ENCODE measurements at regions not wholly inside any gene's neighbourhood (a gene's known extent, or its start where the extent isn't known, plus 50 kb on each side); places are given as distances from the start of the nearest gene placed in this dataset.

DNA sequence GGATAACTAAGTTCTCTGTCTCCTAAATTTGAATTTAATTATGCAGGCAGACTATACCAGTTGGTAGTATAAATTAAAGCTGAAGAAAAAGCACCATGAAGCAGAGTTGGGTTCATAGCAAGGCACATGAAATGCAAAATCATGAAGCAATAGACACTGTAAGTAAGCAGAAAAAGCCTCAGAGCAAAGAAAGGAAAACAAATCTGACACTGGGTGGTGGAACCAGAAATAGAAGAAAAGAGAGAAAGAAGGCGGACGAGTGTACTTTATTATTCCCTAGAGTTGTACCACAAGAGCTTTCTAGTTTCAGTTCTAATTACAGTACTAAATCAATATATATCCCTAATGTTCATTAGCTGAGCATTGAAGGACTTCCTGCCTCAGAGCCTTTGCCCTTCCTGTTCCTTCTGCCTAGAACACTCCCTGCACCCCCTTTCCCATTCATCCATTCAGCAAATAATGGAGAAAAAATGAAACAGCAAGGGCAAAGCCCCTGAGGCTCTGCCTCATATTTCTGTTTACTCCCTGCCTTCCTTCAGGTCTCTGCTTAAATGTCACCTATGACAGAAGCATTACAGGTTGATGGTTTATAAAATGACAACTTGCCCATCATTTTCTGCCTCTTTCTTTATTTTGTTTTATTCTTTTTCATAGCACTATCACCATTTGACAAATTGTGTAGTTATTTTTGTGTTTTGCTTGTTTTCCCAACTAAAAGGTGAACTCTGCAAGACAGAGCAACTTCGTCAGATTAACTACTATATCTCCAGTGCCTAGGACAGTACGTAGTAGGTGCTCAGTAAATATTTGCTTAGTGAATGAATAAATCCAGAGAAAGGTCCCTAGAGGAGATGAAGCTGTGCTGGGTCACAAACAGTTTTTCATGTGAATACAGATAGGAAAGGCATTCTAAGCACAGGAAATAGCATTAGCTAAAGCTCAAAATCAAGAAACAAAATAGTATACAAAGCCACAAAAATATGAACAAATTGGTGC is 154.0 kb upstream of the RASGEF1B start:
- FAIRE-seq (no peak), DNase-seq (ENCODE audit: extremely low spot score, insufficient read length, low read depth) (no peak)

DNA sequence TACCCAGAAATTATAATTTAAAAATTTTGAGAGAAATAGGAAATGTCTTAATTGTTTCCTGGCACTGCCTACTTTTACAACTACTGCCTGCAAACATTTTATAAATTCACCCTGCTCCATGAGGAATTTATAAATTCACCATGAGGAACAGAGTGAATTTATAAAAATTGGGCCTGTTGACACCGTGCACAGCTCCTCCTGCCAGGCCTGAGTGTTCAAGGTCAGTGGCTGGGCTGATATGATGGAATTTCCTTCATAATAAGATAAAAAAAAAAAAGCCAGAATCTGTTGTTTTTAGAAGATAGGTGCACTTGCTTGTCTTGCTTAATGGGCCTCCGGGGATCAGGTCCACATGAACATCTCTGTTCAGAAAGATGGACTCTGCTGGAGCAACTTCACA is 151.7 kb upstream of the RASGEF1B start:
- no peak for DNase-seq (ENCODE audit: extremely low spot score, insufficient read length, low read depth)
- no peak for FAIRE-seq

DNA sequence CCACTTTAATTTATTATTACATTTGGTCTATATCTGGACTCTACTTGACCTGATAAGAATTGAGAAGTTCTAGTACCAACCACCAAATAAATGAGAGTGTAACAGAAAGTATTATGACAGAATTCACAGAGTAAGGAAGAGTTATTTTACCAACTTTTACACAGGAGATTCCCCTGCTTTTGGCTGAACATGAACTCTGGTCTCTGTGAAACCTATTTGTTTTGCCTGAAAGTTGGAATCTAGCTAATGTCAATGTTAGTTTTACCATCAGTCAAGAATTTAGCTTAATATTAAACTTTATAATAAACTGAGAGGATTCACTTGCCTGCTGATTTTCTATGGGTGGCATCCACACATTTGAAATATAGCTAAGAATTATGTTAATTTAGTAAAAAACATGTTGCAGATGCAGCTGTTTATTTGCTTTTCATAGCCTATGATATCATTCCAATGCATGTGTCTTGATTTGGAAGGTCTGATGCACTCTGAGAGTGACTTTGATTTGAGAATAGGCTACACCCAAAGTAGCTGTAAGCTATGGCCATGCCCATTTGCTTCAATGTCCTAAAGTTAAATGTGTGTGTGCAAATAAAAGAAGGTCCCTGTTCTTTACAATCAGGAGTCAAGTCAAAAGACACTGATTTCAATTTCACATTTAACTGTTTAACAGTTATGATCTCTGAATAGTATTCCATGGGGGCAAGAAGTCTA is 150.9 kb upstream of the RASGEF1B start:
- no peak for FAIRE-seq

DNA sequence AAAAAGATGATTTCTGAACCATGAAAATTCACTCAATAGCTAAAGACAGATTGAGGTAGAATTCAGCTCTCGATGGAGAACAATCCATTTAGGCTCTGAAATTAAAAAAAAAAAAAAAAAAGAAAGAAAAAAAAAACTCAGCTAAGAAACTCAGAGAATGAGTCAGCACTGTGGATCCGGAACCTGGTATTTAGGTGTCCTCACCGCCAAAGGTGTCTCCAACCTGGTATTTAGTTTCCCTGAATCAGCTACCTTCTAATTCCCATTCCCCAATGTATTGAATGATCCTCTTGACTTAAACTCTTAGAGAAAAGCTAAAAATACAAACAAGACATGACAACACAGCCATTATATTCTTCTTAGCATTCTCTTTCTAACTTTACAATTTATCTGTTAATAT is 150.3 kb upstream of the RASGEF1B start:
- FAIRE-seq (no peak), DNase-seq (ENCODE audit: extremely low spot score, insufficient read length, low read depth) (no peak)

More for the DNA sequence above, 150.9 kb upstream of the RASGEF1B start:
- DNase-seq (ENCODE audit: extremely low spot score, insufficient read length, low read depth): no peak

DNA sequence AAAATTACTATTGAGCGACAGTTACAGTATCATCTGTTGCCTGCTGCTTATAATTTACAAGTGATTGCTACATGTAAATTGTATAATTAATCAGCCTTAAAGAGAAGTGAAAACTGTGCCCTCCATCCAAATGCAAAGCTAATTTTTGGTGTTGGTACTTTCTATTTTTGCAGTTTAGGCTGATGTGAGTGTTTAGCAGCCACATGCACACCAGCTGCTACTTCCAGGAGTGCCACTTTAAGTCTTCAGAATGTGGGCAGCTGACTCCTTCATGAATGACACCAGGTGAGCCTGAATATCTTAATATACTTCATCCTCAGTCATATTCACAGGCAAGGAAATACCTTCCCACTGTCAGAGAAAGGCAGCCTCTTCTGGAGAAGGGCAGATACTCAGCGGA is 149.8 kb upstream of the RASGEF1B start:
- no peak for DNase-seq (ENCODE audit: extremely low spot score, insufficient read length, low read depth)
- FAIRE-seq: no peak

DNA sequence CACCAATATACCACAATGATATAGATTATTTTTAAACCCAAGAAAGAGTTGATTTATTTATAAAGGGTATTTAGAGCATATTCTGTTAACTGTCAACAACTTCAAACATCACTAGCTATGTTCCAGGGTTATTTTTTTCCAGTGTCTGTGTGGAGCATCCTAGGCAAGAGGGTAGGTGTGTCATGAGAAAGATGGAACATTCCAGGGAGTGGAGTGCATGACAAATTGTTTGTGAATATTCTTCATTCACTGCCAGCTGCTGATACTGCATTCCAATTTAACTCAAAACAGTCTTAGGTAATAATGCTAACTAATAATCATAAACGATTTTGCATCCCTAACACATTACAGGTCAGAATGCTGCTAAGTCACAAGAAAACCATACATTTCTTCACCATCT is 148.7 kb upstream of the RASGEF1B start:
- DNase-seq (ENCODE audit: extremely low spot score, insufficient read length, low read depth) (no peak), FAIRE-seq (no peak)

DNA sequence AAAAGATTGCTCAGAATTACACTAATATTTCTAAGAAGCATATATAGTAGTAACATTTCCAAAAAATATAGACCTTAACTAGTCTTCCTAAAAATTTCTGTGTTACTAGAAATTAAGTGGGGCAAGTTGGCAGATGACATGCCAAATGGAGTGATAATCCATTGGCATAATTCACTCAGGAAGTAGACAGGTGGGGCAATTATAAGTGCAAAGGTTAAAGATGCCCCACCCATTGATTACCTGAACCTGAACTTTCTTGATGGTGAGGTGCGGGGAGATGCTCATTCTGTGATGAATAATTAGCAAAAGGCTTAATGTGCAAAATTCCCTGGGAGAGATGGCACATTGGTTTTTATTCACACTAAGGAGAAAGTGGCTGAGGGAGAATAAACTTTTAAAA is 145.8 kb upstream of the RASGEF1B start:
- FAIRE-seq (no peak), DNase-seq (ENCODE audit: extremely low spot score, insufficient read length, low read depth) (no peak)

DNA sequence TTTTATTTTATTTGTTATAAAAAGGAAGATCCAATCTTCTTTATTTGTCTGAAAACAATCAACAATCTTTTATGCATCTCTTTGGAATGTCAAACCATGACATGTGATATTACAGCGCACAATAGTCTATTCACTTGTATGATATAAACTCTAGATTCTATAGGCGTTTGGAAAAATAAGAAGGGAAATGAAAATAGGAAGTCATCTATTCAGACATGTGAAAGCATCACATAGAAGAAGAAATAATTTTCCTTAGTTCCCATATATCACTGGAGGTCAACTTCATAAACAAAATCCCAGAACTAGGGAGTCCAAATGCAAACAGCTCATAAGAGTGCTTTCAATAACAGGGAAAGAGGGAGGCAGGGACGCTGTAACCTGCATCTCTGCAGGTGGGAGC is 139.5 kb upstream of the RASGEF1B start:
- DNase-seq (ENCODE audit: extremely low spot score, insufficient read length, low read depth): no peak
- no peak for FAIRE-seq

DNA sequence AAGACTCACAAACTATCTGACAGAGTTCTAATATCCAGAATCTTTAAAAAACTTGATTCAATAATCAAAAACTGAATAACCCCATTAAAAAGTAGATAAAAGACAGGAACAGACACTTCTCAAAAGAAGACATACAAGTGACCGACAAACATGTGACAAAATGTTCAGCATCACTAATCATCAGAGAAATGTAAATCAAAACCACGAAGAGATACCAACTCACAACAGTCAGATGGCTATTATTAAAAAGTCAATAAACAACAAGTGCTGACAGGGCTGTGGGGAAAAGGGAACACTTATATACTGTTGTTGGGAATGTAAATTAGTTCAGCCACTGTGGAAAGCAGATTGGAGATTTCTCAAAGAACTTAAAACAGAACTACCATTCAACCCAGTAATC is 138.1 kb upstream of the RASGEF1B start:
- DNase-seq (ENCODE audit: extremely low spot score, insufficient read length, low read depth) (no peak), FAIRE-seq (no peak)

DNA sequence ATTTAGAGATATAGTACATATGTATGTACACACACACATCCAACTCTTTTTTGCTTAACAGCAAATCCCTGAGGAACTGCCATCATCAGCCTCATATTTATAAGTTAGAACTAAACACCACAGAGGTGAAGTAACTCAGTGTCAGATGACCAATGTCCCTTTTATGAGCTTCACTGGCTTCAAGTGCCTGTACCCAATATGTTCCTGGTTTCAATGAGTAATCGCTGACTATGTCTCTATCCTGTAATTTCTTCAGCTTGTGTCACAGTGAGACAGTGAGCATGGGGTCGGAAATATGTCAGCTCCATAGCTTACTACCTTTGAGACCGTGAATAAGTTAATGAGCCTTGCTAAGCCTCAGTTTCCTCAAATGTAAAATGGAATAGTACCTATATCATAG is 136.2 kb upstream of the RASGEF1B start:
- FAIRE-seq (no peak), DNase-seq (ENCODE audit: extremely low spot score, insufficient read length, low read depth) (no peak)

DNA sequence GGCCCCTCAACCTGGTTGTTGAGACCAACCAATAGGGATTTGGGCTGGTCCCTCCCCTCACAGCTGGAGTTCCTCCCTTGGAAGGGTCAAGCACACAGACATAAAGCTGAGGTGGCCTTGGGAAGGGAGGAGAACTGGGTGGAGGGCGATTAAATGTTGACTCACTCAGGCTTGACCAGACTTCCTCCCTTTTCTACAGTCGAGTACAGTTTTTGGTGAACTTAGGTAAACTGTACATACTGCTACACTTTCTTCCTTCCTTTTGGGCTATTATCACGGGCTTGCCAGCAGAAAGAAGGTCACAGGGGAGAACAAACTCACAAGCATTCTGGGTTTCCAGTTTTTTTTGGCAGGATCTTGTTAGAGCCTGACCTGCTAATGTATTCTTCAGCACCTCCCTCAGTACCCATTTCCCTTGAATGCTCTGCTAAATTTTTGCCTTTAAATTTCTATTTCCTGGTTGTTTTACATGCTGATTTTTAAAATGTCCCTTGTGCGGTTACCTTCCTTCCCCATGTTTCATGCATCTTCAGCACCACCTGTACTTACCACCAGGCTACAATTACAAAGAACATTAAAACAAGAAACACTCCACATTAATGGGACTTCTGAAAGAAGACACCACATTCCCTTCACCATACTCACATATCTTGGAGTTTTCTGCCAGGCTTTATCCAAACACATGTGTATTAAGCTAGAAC is 135.2 kb upstream of the RASGEF1B start:
- no peak for FAIRE-seq
- no peak for DNase-seq (ENCODE audit: extremely low spot score, insufficient read length, low read depth)

DNA sequence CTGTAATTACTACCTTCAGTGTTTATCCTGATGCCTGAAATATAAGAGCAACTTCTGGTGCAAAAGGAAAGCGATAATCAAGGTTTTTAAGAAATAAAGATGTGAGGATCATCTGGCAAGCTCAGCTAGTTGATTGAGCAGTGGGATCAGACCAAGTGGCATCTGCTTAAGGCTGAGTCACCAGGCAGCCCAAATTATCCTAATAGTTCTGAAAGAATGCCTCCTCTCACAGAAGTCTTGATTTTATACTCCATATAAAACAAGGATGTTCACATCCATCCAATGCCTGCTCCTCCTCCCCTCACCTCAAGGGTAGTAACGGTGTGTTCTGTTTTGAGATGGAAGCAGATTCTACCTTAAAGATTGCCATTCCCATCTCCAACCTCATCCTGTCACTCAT is 134.5 kb upstream of the RASGEF1B start:
- DNase-seq (ENCODE audit: extremely low spot score, insufficient read length, low read depth): no peak
- FAIRE-seq: no peak

DNA sequence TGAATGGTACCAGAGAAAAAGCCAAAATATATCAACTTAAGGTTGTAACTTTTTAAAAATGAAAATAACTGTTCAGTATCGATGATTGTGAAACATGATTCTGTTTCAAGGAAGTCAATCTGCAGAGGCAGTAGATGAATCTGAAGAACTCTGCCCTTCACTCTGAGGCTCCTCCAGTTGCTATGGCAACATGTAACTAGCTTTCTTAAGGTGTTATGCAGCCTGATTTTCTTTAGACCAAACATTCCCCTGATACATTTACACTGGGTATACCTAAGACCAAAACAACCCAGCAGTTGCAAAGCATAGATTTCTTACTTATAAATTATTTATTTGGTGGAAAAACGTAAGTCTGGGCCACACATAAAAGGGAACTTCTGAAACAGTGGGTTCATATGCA is 133.6 kb upstream of the RASGEF1B start:
- DNase-seq (ENCODE audit: extremely low spot score, insufficient read length, low read depth) (no peak), FAIRE-seq (no peak)

DNA sequence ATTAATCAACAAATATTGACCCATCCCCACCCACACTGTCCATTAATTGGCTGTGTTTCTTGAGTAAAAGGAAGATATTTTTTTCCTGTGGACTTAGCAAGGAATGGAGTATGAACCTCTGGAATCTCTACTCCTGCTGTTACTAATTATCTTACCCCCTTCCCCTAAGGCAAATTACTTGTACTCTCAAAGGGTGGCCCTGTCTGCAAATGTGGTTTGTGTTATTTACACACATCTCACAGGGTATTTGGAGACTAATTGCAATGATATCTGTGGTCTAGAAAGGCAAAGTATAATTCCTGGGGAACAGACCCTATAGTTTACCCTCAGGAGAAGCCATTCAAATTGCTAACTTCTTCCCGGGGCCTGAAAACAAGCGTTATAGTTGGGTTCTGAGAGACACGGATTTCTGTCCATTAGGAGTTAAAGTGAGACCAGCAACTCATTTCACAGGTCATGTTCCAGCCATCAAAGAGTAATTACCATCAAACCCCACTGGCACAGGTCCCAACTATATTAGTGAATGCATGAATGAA is 133.0 kb upstream of the RASGEF1B start:
- FAIRE-seq: no peak

DNA sequence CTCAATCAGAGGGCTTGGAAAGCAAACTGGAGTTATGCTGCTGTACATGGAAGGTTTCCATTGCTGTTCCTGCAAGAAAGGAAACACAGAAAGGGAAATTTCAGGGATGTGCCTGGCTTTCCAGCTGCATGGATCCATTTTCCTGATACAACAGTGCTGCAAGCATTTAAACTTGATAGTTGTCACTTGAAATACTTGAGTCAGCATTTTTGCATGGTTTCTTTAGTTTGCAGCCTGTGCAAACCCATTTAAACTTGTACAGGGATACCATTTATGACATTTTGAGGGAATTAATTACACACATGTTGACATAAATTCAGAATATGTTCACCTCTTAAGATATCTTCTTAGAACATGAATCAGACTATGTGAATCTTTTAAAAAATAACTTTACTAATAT is 131.1 kb upstream of the RASGEF1B start:
- FAIRE-seq (no peak), DNase-seq (ENCODE audit: extremely low spot score, insufficient read length, low read depth) (no peak)

More for the DNA sequence above, 133.0 kb upstream of the RASGEF1B start:
- no peak for DNase-seq (ENCODE audit: extremely low spot score, insufficient read length, low read depth)

DNA sequence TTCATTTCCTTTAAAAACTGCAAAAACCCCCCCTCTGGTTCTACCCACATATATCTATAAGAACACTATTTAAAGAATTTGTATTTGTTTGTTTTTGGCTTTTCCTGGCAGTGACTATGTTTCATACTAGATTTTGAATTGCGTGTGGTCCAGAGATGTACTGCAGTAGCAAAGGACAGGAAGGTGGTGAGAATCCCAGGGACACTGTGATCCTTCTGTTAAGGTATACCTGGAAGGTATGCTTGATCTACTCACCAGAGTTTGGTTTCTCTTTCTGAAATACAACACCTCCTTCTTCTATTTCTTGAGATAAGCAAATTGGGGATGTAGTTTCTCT is 129.6 kb upstream of the RASGEF1B start:
- no peak for DNase-seq (ENCODE audit: extremely low spot score, insufficient read length, low read depth)
- FAIRE-seq: no peak

DNA sequence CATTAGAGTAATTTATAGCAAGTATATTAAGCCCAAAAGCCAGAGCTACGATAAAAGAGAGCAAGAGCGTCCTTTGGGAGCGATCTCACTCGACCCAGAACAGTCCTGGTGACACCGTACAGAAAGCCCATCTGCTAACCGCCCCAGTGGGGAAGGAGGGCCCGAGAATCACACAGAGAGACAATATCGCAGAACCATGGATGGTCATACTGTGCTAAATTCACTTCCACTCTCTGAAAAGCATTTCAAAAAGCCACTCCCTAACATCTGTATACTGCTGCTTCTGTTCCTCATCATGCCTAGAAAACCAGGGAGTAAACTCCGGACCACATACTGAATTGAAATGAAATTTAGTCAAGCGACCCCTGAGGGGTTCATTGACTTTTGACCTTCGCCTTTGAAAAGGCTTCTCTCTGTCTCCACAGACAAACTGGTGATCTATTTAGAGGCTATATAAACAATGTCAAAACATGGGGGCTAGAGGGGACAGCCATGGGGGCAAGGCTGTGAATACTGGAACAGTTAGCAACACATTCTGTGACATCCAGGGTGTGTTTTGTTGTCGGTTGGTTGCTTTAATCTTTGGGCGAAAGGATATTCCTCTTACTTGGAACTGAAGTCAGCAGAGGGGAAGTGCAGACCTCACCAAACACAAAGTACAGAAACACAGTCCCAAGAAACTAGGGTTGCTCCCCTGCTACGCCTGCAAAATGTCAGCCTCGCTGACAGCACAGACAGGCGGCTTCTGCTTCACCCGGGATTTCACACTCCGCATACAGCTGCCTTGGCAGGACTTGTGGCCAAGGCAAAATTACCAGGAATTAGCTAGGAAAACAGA is 129.0 kb upstream of the RASGEF1B start:
- no peak for FAIRE-seq
- no peak for DNase-seq (ENCODE audit: extremely low spot score, insufficient read length, low read depth)

DNA sequence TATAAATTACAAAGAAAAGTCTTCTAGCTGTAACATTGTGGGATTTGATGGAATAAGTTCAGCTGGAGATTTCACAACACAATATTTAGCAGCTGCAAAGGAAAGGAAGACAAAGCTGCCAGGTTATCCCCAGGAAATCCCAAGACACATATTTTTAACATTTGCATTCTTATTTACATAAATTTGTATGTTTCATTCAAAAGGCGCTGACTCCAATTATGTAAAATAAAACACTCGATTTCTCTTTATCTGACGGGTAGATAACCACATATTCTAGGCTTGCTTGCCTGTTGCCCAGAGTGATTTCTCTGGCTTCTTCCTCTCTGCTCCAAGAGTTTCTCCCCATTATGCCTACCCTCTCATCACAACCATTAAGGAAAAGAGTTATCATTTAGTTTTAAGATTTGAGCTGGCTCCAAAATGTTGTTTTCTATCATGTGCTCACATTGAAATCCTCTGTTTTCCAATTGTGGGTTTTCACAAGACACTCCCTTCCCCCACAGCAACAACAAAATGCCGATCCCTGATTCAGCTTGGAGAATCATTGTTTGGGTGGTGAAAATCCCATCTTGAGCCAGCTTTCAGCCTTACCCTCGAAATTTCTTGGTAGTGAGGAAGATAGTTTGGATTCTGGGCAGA is 128.2 kb upstream of the RASGEF1B start:
- FAIRE-seq: no peak
- DNase-seq (ENCODE audit: extremely low spot score, insufficient read length, low read depth): no peak

Measured in GM18507 (cell line).